Hematopoietic multipotent progenitor cell treated with erythropoietin and hydrocortisone succinate and interleukin-3 and kit ligand, for 8 days (in vitro differentiated cells): ENCODE measurements at regions not wholly inside any gene's neighbourhood (a gene's known extent, or its start where the extent isn't known, plus 50 kb on each side); places are given as distances from the start of the nearest gene placed in this dataset.

ENCODE experiments used
- DNase-seq: peaks from one replicate; pipeline ENCODE4 v3.0.0-alpha.2; 2015

DNA sequence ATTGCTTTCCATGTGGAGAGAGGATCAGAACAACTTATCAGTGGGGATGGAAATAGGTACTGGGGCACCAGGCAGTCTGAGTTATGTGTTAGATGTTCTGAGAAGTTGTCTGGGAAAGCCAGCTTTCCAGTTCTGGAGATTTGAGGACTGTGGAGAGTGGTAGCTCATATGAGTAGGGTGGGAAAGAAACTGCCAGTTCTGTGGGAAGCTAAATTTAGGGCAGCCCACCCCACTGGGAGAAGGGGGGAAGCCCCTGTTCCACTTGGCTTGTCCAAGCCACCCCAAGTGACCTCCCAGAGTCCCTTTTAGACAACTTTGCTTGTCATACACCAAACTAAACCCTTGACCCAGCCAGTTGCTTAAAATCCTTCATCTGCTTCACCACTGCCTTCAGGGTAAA lies 189.5 kb downstream of the REEP3 start:
- DNase-seq, result no peak

DNA sequence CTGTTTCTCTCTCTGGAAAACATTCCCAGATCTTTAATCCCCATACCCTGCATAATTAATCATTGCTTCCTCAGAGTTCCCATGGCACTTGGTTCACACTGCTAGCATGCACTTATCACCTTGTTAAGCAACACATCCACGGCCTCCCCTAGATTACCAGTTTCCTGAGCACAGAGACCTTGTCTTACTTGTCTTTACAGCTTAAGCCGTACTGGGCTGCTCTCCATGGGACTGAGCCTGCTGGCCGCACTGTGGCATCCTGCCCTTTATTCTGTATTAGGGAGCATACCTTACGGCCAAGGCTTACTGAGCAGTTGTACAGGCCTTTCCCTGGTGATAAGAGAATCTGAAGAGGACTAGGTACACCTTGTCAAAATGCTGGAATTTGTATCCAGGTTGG lies 190.2 kb downstream of the REEP3 start:
- no peak for DNase-seq

DNA sequence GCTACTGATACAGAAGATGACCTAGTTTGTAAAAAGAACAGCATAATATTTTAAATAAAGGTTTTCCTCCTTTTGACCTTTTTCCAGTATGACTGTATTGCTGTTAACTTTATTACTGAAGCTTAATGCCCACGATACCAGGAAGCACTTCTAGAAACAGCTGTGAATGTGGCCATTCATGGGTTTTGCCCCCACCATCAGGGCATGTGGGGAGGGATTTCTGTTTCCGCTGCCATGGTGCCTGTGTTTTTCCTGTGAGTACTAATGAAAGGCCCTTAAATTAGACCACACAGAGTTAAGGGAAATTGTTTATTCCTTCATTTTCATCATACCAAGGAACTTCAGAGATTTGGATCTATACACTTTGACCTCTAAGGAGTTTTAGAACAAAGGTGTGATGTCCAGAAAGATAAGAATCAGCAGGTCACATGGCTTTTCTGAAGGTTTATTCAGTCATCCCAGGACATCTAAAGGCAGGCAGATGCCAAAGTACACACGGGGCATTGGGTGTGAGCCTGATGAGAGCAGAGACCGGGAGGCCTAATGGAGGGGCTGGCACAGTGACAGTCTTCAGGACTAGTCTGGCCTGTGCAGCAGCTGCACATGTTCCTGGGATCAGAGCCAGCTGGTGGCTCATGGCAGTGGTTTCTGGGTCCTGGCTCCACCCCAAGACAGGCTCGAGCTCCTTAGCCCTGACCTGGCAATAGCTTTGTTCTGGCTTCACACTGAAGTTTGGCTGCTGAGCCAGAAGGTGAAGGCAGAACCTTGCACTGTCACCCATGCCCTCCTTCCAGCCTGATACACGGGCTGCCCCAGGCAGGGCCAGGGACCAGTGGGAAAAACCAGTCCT lies 190.9 kb downstream of the REEP3 start:
- DNase-seq, result peak; percentile 82

DNA sequence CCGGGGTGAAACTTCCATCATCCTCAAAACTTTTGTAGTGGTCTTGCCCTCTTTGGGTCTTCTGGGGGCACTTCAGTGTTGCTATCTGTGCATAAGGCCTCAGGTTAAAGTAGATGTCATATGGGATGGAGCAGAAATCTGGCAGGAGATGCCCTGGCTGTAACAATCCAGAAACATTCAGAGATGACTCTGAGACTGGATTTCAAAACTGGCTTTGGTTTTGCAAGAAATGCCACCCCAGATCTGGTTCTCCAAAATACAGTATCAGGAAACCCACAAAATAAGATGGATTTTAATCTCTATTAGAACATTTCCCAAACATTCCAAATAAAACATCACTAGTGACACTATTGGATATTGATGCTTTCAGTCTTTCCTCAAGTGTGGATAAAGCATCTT lies 191.5 kb downstream of the REEP3 start:
- no peak for DNase-seq

DNA sequence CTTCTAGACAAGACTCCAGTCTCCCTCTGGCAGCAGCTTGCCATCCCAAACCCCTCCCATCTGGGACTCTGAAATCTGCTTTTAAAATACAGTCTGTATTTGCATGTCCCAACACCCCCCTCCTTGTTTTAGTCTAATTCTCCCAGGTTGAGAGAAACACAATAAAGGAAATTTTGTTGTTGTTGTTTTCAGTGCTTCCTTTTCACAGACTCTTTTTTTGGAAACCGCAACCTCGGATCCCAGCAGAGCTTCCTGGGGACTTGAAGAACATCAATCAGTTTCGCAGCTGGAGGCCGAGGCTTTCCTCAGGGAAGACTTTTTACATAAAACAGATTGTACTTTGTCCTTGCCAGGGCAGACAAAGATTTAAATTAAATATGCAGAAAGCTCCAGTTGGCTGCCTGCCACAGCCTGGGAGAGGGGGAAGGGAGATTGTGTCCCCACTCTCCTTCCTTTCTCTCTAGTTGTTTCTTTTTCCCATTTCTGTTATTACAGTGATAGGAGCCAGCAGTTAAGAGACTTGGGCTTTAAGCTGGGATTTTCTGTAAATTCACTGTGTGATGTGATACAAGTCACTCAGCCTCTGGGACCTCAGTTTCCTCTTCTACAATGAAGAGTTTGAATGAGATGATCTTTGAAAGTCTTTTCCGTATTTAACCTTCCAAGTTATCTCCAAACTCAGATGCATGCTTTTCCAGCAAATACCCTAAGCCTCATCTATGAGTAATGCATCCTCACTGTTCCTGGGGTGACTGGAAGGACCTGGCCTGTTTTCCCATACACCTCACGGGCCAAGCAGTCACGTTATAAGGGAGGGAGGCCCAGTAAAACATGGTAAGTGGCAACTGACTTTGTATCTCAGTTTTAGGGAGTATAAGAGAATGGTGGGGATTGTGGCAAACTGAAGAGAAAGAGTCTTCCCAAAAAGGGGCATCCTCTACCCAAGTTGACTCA lies 192.3 kb downstream of the REEP3 start:
- DNase-seq, result no peak

DNA sequence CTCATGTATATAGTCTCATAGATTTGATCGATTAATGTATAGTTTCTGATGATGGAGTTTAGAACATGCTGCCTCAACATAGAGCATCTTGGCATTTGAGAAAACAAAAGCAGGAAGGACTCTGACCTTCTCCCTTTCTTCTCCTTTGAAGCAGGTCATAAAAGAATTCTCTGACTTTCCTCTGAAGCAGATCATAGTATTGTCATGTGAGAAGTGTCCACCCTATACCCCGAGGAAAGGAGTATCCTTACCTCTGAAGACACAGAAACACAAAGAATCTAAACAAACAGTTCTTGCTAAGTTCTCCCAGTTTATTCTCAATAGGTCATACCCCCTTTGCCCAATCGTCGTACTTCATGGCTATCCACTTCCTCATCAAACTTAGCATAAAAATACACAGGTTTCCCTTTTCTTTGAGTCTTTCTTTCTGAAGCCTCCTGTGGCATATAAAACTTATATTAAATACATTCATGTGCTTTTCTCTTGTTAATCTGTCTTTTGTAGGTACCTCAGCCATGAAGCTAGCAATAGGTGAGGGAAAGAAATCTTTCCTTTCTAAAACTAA lies 194.9 kb downstream of the REEP3 start:
- no peak for DNase-seq

DNA sequence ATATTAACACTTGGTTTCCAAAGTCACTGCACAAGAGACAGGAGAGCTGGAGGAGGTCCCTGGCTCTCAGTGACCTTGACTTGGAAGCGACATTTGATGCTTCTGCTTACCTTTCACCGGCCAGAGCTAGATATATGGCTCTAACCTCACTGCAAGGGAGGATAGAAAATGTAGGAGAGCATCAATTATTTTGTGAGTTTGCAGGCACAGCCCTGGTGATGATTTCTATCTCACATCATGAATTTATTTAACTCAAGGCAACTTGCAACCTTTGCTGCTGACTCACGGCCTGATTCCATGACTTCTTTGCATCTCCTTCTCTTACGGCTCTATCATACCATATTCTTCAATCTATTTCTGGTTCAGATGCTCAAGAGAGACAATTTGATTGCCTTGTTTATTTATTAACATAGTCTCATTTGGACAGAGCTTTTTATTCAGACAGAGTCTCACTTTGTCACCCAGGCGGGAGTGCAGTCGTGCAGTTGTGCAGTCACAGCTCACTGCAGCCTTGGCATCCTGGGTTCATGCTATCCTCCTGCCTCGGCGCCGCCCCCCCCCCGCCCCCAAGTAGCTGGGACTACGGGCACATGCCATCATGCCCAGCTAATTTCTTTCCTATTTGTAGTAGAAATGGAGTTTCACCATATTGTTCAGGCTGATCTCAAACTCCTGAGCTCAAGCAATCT lies 196.0 kb downstream of the REEP3 start:
- DNase-seq, result no peak

DNA sequence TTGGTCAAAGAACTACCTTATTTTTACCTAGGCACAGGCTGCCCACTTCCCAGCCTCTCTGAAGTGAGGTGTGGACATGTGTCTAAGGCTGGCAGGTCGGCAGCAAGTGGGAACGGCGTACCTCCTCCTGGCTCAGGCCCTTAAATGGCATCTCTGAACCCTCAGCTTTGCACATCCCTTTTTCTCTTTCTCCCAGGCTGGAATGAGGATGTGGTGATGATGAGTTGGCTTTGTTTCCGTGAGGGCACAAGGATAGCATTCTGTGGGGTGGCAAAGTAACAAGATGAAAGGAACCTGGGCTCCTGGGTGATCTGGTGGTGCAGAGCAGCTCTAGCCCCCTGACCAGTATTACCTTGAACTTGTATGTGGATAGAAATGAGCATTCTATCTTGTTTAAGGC lies 196.8 kb downstream of the REEP3 start:
- DNase-seq, result no peak

DNA sequence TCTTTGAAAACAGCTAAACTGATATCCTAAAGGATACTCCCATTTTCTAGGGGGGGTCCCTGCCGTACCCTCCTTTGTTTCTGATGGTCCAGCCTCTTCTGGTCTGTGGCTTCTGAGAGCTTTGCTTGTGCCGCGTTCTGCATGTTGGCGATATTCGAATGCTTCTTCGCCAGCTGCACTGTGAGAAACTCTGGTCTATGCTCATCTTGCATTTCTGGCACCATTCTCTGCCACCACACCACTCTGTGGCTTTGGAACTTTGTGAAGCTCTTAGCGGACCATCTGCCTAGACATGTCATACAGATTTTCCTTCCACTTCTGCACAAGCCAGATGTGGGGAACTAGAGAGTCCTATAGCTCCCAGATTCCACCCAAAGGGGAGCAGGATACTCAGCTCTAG lies 197.2 kb downstream of the REEP3 start:
- no peak for DNase-seq

DNA sequence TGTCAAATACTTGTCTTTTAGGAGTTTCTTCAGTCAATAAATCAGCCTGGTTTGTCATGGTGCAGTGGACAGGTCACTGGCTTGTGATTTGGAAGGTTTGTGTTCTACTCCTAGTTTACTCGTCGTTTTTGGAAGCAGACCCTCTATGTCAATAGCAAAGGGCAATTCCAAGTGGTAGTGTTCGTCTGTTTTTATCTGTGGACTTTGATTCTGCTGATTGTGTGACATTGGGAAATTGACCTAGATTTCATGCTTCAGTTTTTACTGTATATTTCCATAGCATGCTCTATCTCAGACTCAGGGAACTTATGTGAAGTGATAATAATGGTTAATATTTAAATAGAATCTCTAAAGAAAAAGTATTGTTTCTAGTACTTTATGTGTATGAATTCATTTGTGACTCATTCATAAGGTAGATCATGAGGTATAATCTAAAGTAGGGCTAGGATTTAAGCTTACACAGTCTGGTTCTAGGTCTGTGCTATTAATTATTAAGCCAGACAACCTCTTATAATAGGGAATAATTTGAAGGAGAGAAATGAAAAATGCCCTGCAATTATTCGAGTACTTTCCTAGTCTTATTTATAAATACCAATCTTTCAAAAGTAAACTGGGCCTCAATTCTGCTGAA lies 198.1 kb downstream of the REEP3 start:
- no peak for DNase-seq

DNA sequence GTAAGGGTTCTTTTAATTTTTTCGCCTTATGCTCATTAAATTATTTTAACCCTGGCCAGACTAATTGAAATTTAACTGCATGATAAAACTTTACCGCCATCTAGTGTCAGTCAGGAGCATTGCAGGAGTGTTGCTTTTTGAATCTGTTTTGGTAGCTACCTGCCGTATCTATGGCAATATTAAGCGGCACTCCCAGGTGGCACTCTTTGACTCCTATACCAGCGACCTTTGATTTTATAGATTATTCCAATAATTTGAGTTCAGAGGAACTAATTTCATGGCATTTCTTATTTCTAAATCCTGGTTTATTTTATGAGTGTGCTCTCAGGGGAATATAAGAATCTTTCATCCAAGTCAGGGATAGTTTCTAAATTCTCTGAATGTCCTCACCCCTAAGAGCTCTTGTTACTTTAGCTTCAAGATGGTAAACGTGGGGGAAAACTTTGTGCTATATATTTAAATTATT lies 198.9 kb downstream of the REEP3 start:
- DNase-seq, result peak; percentile 64

DNA sequence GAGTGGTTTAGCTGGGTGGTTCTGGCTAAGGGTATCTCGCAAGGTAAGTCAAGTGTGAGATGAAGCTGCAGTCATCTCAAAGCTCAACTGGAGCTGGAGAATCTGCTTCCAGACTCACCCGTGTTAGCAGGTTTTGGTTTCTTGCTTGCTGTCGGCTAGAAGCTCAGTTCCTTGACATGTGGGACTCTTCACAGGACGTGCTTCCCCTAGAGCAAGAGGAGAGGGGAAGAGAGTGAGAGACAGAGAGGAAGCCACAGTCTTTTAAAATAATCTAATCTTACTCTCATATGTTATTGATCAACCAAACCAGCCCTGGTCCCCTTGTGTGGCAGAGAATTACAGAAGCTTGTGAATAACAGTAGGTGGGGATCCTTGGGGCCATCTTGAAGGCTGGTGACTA lies 199.5 kb downstream of the REEP3 start:
- no peak for DNase-seq

DNA sequence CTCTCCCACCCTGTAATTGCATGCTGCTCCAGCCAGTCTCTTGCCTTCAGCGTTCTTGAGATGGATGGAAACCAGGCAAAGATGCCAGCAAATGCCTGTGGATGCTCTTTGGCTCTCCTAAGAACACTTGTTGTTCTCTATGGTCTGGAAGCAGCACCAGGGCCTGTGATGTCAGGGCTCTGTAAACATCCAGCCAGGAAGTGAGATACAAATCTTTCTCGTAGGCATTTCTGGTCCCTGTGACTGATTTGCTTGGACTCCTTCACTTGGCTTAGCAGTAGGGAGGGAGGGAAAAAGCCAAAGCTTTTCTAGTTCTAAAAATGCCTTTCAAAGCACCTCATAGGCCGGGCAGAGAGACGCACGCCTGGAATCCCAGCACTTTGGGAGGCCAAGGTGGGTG lies 201.3 kb downstream of the REEP3 start:
- no peak for DNase-seq

DNA sequence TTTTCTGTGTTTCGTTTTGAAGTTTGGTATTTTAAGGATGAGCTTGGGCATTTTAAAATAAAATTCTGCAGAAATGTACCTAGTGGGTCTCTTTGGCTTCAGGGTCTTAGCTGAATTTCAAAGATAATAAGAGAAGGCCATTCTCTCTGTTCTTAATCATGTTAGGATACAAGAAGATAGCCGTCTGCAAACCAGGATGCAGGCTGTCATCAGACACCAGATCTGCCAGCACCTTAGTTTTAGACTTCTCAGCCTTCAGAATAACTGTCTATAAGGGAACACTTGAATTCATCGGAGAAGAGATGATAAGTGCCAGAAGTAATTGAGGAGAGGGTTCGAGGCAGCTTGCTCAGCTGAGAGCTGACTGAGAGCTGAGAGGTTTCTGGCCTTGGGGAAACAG lies 202.1 kb downstream of the REEP3 start:
- DNase-seq, result no peak

DNA sequence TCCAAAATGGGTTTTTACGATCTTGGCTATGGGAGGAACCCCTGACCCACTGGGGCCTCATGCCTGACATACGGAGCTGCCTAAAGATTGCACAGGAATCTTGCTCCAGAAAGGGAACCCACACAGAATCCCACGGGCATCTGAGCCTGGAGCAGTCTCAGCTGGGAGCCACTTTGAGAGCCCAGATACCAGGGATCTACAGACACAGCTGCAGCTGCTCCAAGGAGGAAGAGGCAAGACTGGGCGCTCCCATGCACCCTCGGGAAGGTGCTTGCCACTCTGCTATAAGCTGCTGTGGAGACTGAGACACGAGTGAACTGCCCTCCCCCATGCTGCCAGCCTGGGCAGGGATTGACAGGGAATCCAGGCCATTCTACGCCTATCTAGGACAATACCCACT lies 202.5 kb downstream of the REEP3 start:
- no peak for DNase-seq

DNA sequence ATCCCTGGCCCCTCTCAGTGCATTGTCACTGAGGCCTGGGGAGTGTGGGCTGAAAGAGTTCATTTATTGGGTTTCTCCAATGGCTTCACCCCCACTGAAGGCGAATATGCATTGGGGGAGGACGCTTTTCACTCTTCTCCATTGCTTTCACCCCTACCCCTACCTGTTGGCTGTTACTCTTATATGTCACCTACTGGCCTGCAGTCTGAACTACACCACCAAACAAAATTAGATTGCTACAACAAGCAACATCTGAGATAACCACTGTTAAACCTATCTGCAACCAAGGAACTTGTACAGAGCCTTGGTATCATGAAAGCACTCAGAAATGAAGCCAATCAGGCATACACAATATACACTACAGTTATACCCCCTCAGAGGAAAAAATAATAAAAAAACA lies 203.7 kb downstream of the REEP3 start:
- DNase-seq, result no peak

DNA sequence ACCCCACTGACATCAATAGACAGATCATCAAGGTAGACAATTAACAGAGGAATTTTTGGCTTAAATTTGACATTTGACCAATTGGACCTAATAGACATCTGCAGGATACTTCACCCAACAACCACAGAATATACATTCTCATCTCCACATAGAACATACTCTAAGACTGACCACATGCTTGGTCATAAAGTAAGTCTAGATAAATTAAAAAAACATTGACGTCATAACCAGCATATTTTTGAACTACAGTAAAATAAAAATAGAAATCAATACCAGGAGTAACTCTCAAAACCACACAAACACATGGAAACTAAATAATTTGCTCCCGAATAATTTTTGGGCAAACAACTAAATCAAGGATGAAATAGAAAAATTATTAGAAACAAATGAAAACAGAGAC lies 205.7 kb downstream of the REEP3 start:
- no peak for DNase-seq

DNA sequence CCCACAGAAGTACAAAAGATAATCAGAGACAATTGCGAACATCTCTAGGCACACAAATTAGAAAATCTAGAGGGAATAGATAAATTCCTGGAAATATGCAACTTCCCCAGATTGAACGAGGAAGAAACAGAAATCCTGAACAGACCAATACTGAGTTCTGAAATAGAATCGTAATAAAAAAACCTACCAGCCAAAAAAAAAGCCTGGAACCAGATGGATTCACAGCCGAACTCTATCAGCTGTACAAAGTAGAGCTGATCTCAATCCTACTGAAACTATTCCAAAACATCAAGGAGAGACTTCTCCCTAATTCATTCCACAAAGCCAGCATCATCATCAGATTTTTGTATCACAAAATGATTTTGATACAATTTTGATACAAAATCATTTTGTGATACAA lies 206.4 kb downstream of the REEP3 start:
- no peak for DNase-seq

DNA sequence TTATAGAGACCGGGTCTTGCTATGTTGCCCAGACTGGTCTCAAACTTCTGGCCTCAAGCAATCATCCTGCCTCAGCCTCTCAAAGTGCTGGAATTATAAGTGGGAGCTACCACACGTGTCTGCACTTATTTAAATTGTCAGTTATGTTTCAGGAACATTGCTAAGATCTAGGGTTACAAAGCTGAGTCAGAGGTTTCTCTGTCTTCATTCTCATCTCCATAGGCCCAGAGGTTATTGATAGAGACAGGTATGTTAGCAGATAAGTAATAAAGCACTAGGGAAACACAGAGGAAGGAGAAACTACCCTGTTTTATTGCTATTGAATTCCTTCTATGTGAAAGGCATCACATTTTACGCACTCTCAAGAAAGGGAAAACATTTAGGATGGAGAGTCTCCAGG lies 214.1 kb downstream of the REEP3 start:
- no peak for DNase-seq

DNA sequence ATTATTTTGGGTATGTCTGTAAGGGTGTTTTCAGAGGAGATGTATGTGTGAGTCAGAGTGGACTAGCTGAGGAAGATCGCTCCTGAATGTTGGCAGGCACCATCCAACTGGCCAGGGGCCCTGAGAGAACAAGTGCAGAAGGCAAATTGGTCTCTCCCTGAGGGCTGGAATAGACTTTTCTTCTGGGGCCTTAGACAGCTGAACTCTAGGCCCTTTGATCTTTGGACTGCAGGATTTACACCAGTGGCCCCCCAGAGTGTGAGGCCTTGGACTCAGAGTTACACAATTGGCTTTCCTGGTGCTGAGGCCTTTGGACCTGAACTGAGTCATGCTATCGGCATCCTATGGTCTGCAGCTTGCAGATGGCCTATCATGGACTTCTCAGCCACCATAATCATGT lies 217.2 kb downstream of the REEP3 start:
- no peak for DNase-seq

DNA sequence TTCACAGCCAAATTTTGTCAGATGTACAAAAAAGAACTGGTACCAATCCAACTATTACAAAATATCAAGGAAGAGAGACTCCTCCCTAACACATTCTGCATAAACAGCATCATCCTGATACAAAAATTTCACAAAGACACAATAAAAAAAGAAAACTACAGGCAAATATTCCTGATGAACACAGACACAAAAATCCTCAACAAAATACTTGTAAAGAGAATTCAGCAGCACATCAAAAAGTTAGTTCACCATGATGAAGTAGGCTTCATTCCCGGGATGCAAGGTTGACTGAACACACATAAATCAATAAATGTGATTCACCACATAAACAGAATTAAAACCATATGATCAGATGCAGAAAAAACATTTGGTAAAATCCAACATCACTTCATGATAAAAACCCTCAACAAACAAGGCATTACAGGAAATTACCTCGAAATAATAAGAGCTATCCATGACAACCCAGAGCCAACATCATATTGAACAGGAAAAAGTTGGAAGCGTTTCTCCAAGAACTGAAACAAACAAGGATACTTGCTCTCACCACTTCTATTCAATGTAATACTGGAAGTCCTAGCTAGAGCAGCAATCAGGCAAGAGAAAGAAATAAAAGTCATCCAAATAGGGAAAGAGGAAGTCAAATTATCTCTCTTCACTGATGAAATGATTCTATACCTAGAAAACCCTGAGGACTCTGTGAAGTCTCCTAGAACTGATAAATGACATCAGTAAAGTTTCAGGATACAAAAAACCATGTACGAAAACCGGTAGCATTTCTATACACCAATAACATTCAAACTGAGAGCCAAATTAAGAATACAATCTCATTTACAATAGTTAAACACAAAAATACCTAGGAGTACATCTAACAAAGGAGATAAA lies 223.1 kb downstream of the REEP3 start:
- DNase-seq, result peak; percentile 8
